GM23248 (cell line): ENCODE measurements at regions not wholly inside any gene's neighbourhood (a gene's known extent, or its start where the extent isn't known, plus 50 kb on each side); places are given as distances from the start of the nearest gene placed in this dataset.

Experiments
- DNase-seq: peaks from one replicate; pipeline ENCODE4 v3.0.0-alpha.2; 2015
- H2AFZ ChIP-seq: fragments of 200-600 bp; sonication (generic); 2 replicates; pipeline ENCODE4 v1.6.1; 2016; ENCODE audit warnings: antibody characterized with exemption
- H3F3A ChIP-seq: fragments of 200-600 bp; sonication (generic); 2 replicates; pipeline ENCODE4 v1.6.1; 2016; ENCODE audit warnings: mild to moderate bottlenecking, antibody characterized with exemption, mixed run types; ENCODE audit not compliant: insufficient read depth
- H3K27ac ChIP-seq: fragments of 200-600 bp; sonication (generic); 2 replicates; pipeline ENCODE4 v1.5.1; 2016; ENCODE audit warnings: mild to moderate bottlenecking
- H3K27me3 ChIP-seq: fragments of 200-600 bp; sonication (generic); replicated peaks from 2 replicates; pipeline ENCODE4 v1.6.1; 2016; ENCODE audit warnings: mild to moderate bottlenecking; ENCODE audit not compliant: insufficient read depth
- H3K36me3 ChIP-seq: fragments of 200-600 bp; sonication (generic); 2 replicates; pipeline ENCODE4 v1.6.1; 2016; ENCODE audit warnings: low read depth, mild to moderate bottlenecking
- H3K4me1 ChIP-seq: fragments of 200-600 bp; sonication (generic); 2 replicates; pipeline ENCODE4 v1.6.1; 2016; ENCODE audit warnings: mild to moderate bottlenecking; ENCODE audit not compliant: insufficient read depth
- H3K4me2 ChIP-seq: fragments of 200-600 bp; sonication (generic); one replicate; pipeline ENCODE4 v1.6.1; 2016; ENCODE audit warnings: mild to moderate bottlenecking; ENCODE audit not compliant: unreplicated experiment
- H3K4me3 ChIP-seq: fragments of 200-600 bp; sonication (generic); 2 replicates; pipeline ENCODE4 v1.5.1; 2016; ENCODE audit warnings: mild to moderate bottlenecking
- H3K79me2 ChIP-seq: fragments of 200-600 bp; sonication (generic); 2 replicates; pipeline ENCODE4 v1.6.1; 2016; ENCODE audit warnings: mild to moderate bottlenecking; ENCODE audit not compliant: insufficient read depth
- H3K9ac ChIP-seq: fragments of 200-600 bp; sonication (generic); 2 replicates; pipeline ENCODE4 v1.6.1; 2016; ENCODE audit warnings: mild to moderate bottlenecking
- H3K9me2 ChIP-seq: fragments of 200-600 bp; sonication (generic); 2 replicates; pipeline ENCODE4 v1.6.1; 2016; ENCODE audit warnings: mixed run types, mild to moderate bottlenecking, moderate library complexity; ENCODE audit not compliant: insufficient read depth
- H3K9me3 ChIP-seq: fragments of 200-600 bp; sonication (generic); one replicate; pipeline ENCODE4 v1.6.1; 2017; ENCODE audit warnings: low read depth
- H4K20me1 ChIP-seq: fragments of 200-600 bp; sonication (generic); 2 replicates; pipeline ENCODE4 v1.6.0; 2016; ENCODE audit not compliant: insufficient read depth
- EZH2 ChIP-seq: fragments of 200-600 bp; sonication (generic); IDR thresholded peaks from 2 replicates; pipeline ENCODE4 v1.6.1; 2018; ENCODE audit warnings: antibody characterized with exemption, mild to moderate bottlenecking; ENCODE audit not compliant: insufficient read depth, poor library complexity, severe bottlenecking
- EZH2phosphoT487 ChIP-seq: fragments of 200-600 bp; sonication (generic); IDR thresholded peaks from 2 replicates; pipeline ENCODE4 v1.6.1; 2018; ENCODE audit warnings: antibody characterized with exemption, moderate library complexity, mild to moderate bottlenecking, low read depth; ENCODE audit not compliant: insufficient read depth
- WGBS, 2 experiments: methylation state at CpG; one replicate each; pipeline ENCODE4 v1.1.6; 2015 to 2017; ENCODE audit warnings: low lambda C conversion rate in 2 of 2, low coverage in 1 of 2; ENCODE audit errors: missing lambda C conversion rate in 2 of 2; 5-methylcytosine and 5-hydroxymethylcytosine counted together
- in situ Hi-C: fragments of 300-500 bp; cut with MboI; formaldehyde crosslinking; loops from 2 replicates; pipeline ENCODE4 v1.15.0; 2020

DNA sequence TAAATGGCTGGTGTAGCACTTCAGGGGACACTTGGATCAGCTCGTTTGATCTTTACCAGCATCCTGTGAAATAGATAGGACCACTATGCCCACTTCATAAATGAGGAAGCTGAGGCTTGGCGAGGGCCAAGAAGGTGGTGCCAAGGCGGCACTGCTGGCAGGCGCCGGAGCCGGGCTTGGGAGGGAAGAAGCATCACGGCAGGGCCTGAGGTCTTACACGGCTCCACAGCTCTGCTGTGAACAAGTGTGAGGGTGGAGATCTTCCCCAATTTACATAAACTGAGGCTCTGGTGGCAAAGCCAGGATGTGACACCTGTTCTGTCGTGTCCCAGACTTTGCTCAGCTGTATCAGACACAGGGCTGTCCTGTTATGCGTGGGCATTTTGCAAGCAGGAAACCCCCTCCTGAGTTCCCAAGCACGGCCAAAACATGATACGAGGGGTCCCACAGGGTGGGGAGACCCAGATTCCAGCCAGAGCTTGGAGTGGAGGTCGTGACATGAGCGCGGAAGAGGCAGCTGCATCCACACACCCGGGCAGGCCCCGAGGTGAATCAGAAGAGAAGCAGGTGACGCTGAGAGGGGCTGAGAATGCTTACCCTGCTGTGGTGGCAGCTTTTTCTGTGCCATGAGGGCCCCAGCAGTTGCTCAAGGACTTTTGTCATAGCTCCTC, 117.5 kb upstream of the BOD1 start:
- Histone ChIP-seq H4K20me1 (no peaks in the 10 kb centered on the region), H3K4me3 (no peak overlapping the region), H3K9ac (no peak overlapping the region), H3K27ac (no peak overlapping the region), H3K9me2 (no peaks in the 10 kb centered on the region), H3K79me2 (no peaks in the 10 kb centered on the region), H3F3A (no peaks in the 10 kb centered on the region), H3K4me1 (no peaks in the 10 kb centered on the region), H2AFZ (no peak overlapping the region), H3K4me2 (no peak overlapping the region), H3K27me3 (peaks cover 7% of the 10 kb centered on the region; the same call in 1 of the 2 replicates), H3K36me3 (no peaks in the 10 kb centered on the region), H3K9me3 (no peaks in the 10 kb centered on the region)
- 52 to 56% methylated on average over 18 of the region's 18 CpGs for WGBS, 2 experiments
- no peak for TF ChIP-seq EZH2phosphoT487
- no peak for TF ChIP-seq EZH2
- in situ Hi-C loops = no loop called here
- no peak for DNase-seq

DNA sequence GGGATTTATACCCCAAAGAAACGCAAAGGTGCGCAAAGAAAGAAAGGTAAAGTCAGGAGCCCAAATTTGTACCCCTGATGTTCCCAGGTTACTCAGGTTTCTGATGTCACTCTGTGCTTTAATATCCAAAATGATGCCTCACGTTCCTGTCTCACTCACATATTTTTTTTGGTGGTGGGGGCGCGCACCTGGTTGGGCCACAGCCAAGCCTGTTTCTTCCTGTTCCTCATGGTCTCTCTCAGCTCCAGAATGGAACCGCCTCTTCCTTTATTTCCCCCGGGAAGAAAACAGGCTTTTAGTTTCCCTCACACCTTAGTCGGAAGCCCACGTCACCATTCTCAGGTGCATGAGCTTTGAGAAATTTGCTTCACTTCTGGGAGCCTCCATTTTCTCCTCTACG, 118.3 kb upstream of the BOD1 start:
- H3F3A ChIP-seq = no peaks in the 10 kb centered on the region
- H3K27ac ChIP-seq = no peak overlapping the region
- no peak overlapping the region for H3K4me2 ChIP-seq
- no peaks in the 10 kb centered on the region for H3K36me3 ChIP-seq
- WGBS, 2 experiments = 57 to 69% methylated on average over 10 of the region's 10 CpGs
- peaks cover 3% of the 10 kb centered on the region; the same call in 1 of the 2 replicates for H3K27me3 ChIP-seq
- no peak overlapping the region for H2AFZ ChIP-seq
- DNase-seq = no peak
- H3K4me1 ChIP-seq = no peaks in the 10 kb centered on the region
- no peaks in the 10 kb centered on the region for H3K9me3 ChIP-seq
- H3K79me2 ChIP-seq = no peaks in the 10 kb centered on the region
- TF ChIP-seq EZH2phosphoT487 (no peak), EZH2 (no peak)
- H3K9me2 ChIP-seq = no peaks in the 10 kb centered on the region
- H3K4me3 ChIP-seq = no peak overlapping the region
- H4K20me1 ChIP-seq = no peaks in the 10 kb centered on the region
- in situ Hi-C loops = no loop called here
- no peak overlapping the region for H3K9ac ChIP-seq

GRCh38 chr5:173735184-173735583, 118.7 kb upstream of the BOD1 start:
- no peak overlapping the region for H3K4me3 ChIP-seq
- H2AFZ ChIP-seq = no peak overlapping the region
- in situ Hi-C loops = no loop called here
- no peaks in the 10 kb centered on the region for H3K9me2 ChIP-seq
- H3K27me3 ChIP-seq = no peaks in the 10 kb centered on the region; the same call in 1 of the 2 replicates
- no peak overlapping the region for H3K4me2 ChIP-seq
- H3K9ac ChIP-seq = no peak overlapping the region
- DNase-seq = no peak
- H4K20me1 ChIP-seq = no peaks in the 10 kb centered on the region
- H3K36me3 ChIP-seq = no peaks in the 10 kb centered on the region
- TF ChIP-seq EZH2 = no peak
- no peak for TF ChIP-seq EZH2phosphoT487
- H3K4me1 ChIP-seq = no peaks in the 10 kb centered on the region
- H3K27ac ChIP-seq = no peak overlapping the region
- H3K9me3 ChIP-seq = no peaks in the 10 kb centered on the region
- H3F3A ChIP-seq = no peaks in the 10 kb centered on the region
- 22 to 26% methylated on average over 11 of the region's 11 CpGs for WGBS, 2 experiments
- no peaks in the 10 kb centered on the region for H3K79me2 ChIP-seq

- TF ChIP-seq EZH2phosphoT487 = no peak
- no peak for TF ChIP-seq EZH2
These were observed 119.2 kb upstream of the BOD1 start for GRCh38 chr5:173735691-173736090.

DNA sequence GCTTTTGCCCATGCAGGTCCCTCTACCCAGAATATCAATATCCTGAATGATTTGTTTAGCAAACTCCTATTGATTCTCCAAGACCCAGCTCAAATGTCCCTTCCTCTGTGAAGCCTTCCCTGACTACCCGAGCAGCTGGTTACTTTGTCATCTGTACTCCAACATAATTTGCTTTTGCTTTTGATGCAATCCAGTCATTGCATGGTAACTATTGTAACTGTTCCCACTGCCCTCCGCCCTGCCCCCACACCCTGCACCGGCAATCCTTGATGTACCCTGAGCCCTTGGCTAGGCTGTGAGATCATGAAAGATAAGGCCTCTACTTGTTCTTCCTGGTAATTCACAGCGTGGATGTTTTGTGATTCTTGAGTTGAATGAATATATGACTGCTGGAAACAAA, 119.9 kb upstream of the BOD1 start:
- Histone ChIP-seq H3K9me2 (no peaks in the 10 kb centered on the region), H3F3A (no peaks in the 10 kb centered on the region), H3K27ac (no peak overlapping the region), H3K9ac (no peak overlapping the region), H3K4me2 (no peak overlapping the region), H3K4me3 (no peak overlapping the region), H4K20me1 (no peaks in the 10 kb centered on the region), H3K36me3 (no peaks in the 10 kb centered on the region), H3K27me3 (no peaks in the 10 kb centered on the region; the same call in 1 of the 2 replicates), H3K9me3 (no peaks in the 10 kb centered on the region), H3K4me1 (no peaks in the 10 kb centered on the region), H3K79me2 (no peaks in the 10 kb centered on the region), H2AFZ (no peak overlapping the region)
- DNase-seq = no peak
- WGBS, 2 experiments = 38 to 53% methylated on average over 4 of the region's 4 CpGs
- in situ Hi-C loops = no loop called here
- TF ChIP-seq EZH2 = no peak
- TF ChIP-seq EZH2phosphoT487 = no peak

More at GRCh38 chr5:173735691-173736090, 119.2 kb upstream of the BOD1 start:
- H3K4me3 ChIP-seq = no peak overlapping the region
- no peaks in the 10 kb centered on the region for H4K20me1 ChIP-seq
- no peak overlapping the region for H3K9ac ChIP-seq
- no peaks in the 10 kb centered on the region for H3K9me2 ChIP-seq
- no peaks in the 10 kb centered on the region for H3F3A ChIP-seq
- H3K36me3 ChIP-seq = no peaks in the 10 kb centered on the region
- no peaks in the 10 kb centered on the region for H3K9me3 ChIP-seq
- H2AFZ ChIP-seq = no peak overlapping the region
- DNase-seq = no peak
- no peak overlapping the region for H3K4me2 ChIP-seq
- no peaks in the 10 kb centered on the region; the same call in 1 of the 2 replicates for H3K27me3 ChIP-seq
- no peaks in the 10 kb centered on the region for H3K79me2 ChIP-seq
- in situ Hi-C loops = no loop called here
- no peaks in the 10 kb centered on the region for H3K4me1 ChIP-seq
- no peak overlapping the region for H3K27ac ChIP-seq
- WGBS, 2 experiments = 55 to 58% methylated on average over 3 to 5 of the region's 5 CpGs
